ENCODE measurements at regions not wholly inside any gene's neighbourhood (a gene's known extent, or its start where the extent isn't known, plus 50 kb on each side); places are given as distances from the start of the nearest gene placed in this dataset.

GRCh38 chr5:124102486-124102885 is 590.5 kb downstream of the CSNK1G3 start:
- H3K4me3 Mint-ChIP-seq = no peak overlapping the region
- no peaks in the 10 kb centered on the region for H3K36me3 Mint-ChIP-seq (ENCODE audit: low read depth)
- ATAC-seq (no peak), DNase-seq (no peak)
- no peaks in the 10 kb centered on the region for H3K4me1 Mint-ChIP-seq
- H3K9me3 ChIP-seq (ENCODE audit: control insufficient read depth, low read length, poor library complexity, severe bottlenecking) = no peaks in the 10 kb centered on the region
- H3K27me3 Mint-ChIP-seq = no peaks in the 10 kb centered on the region
- no peak overlapping the region for H3K27ac Mint-ChIP-seq

GRCh38 chr5:124093658-124094057 is 581.7 kb downstream of the CSNK1G3 start:
- no peak overlapping the region for H3K27ac Mint-ChIP-seq
- H3K9me3 ChIP-seq (ENCODE audit: control insufficient read depth, low read length, poor library complexity, severe bottlenecking) = no peaks in the 10 kb centered on the region
- no peaks in the 10 kb centered on the region for H3K27me3 Mint-ChIP-seq
- H3K36me3 Mint-ChIP-seq (ENCODE audit: low read depth) = no peaks in the 10 kb centered on the region
- H3K4me3 Mint-ChIP-seq = no peak overlapping the region
- H3K4me1 Mint-ChIP-seq = no peaks in the 10 kb centered on the region
- DNase-seq (no peak), ATAC-seq (no peak)

- ATAC-seq (no peak), DNase-seq (no peak)
- Mint-ChIP-seq H3K4me3 (no peak overlapping the region), H3K27me3 (no peaks in the 10 kb centered on the region), H3K36me3 (ENCODE audit: low read depth) (no peaks in the 10 kb centered on the region), H3K4me1 (no peaks in the 10 kb centered on the region), H3K27ac (no peak overlapping the region)
- no peaks in the 10 kb centered on the region for H3K9me3 ChIP-seq (ENCODE audit: control insufficient read depth, low read length, poor library complexity, severe bottlenecking)
Observed at GRCh38 chr5:124090115-124090514, 578.1 kb downstream of the CSNK1G3 start.

DNA sequence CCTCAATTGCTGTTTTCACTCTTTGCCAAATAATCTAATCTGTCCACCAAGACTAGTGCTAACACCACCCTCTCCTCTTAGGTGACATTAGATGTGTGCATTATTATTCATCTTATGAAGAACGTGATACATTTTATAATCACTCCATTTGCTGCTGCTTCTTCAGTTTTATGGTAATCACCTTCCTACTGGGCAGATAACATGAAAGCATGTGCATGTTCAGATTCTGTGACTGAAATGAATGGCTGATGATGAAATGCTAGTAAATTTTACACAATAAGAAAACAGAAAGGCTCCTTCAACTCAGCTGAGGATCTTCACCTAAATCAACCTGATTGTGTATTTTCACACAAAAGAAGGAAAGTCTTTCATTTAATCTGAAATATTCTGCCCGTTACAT is 577.6 kb downstream of the CSNK1G3 start:
- Mint-ChIP-seq H3K36me3 (ENCODE audit: low read depth) (no peaks in the 10 kb centered on the region), H3K4me3 (no peak overlapping the region), H3K27ac (no peak overlapping the region), H3K27me3 (no peaks in the 10 kb centered on the region), H3K4me1 (no peaks in the 10 kb centered on the region)
- DNase-seq (no peak), ATAC-seq (no peak)
- H3K9me3 ChIP-seq (ENCODE audit: control insufficient read depth, low read length, poor library complexity, severe bottlenecking) = no peaks in the 10 kb centered on the region

- DNase-seq (no peak), ATAC-seq (no peak)
- no peak overlapping the region for H3K27ac Mint-ChIP-seq
- H3K9me3 ChIP-seq (ENCODE audit: control insufficient read depth, low read length, poor library complexity, severe bottlenecking) = no peaks in the 10 kb centered on the region
- no peaks in the 10 kb centered on the region for H3K36me3 Mint-ChIP-seq (ENCODE audit: low read depth)
- no peaks in the 10 kb centered on the region for H3K27me3 Mint-ChIP-seq
- no peaks in the 10 kb centered on the region for H3K4me1 Mint-ChIP-seq
- no peak overlapping the region for H3K4me3 Mint-ChIP-seq
Observed at GRCh38 chr5:124088289-124089032, 576.5 kb downstream of the CSNK1G3 start.

DNA sequence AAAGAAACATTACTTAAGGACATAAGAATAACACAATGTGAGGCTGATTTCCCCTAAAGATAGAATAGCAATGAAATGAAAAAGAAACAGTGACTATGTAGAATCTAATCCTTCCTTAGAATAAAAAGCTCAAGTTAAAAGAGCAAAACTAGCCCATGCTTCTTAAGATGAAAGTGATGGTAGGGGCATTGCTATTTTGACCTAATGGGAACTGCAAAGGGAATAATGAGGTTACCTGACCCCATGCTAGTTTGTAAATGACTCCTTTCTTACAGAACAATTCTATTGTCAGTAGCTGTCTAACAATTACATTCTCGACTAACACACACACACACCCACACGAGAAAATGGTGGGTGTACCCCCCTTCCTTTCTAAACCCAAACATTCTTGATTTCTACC is 575.8 kb downstream of the CSNK1G3 start:
- Mint-ChIP-seq H3K4me1 (no peaks in the 10 kb centered on the region), H3K36me3 (ENCODE audit: low read depth) (no peaks in the 10 kb centered on the region), H3K4me3 (no peak overlapping the region), H3K27me3 (no peaks in the 10 kb centered on the region), H3K27ac (no peak overlapping the region)
- no peak for DNase-seq
- ATAC-seq = no peak
- no peaks in the 10 kb centered on the region for H3K9me3 ChIP-seq (ENCODE audit: control insufficient read depth, low read length, poor library complexity, severe bottlenecking)

DNA sequence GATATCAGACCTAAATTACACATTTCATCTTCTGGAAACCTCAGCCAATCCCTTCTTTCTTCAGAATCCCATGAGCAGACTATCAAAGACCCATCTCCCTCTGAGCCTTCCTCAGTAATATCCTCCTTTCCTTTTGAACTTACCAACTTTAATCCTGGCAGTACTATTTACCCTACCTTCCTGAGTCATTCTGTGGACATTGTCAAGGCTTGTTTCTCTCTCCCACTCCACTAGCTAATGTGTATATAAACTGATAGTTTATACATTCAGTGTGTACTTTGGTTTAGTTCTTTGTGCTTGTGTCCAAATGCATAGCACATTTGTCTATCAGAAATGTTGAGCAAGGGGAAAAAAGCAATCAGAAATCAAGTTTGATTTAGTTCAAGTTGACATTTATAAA is 568.3 kb downstream of the CSNK1G3 start:
- Mint-ChIP-seq H3K4me1 (no peaks in the 10 kb centered on the region), H3K27ac (no peak overlapping the region), H3K36me3 (ENCODE audit: low read depth) (no peaks in the 10 kb centered on the region), H3K27me3 (no peaks in the 10 kb centered on the region), H3K4me3 (no peak overlapping the region)
- ATAC-seq (no peak), DNase-seq (no peak)
- no peaks in the 10 kb centered on the region for H3K9me3 ChIP-seq (ENCODE audit: control insufficient read depth, low read length, poor library complexity, severe bottlenecking)

DNA sequence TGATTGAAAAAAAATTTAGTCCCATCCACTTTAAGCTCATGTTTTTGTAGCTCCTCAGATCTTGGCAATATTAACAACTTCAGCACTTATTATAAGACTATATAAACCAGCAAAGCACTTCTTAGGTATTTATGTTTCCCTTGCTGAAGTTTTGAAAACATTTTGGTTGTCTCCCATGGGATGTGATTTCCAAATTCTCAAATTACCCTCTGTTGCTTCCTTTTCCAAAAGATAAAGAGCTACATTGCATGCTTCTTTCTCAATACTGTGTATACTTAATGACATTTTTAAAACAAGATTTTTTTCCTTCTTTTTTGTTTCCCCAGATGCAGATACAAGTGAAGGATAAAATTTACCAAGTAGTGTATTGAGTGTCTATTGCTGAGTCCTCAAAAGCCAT is 567.1 kb downstream of the CSNK1G3 start:
- Mint-ChIP-seq H3K36me3 (ENCODE audit: low read depth) (no peaks in the 10 kb centered on the region), H3K4me3 (no peak overlapping the region), H3K27ac (no peak overlapping the region), H3K4me1 (no peaks in the 10 kb centered on the region), H3K27me3 (no peaks in the 10 kb centered on the region)
- DNase-seq = no peak
- ATAC-seq = no peak
- H3K9me3 ChIP-seq (ENCODE audit: control insufficient read depth, low read length, poor library complexity, severe bottlenecking) = no peaks in the 10 kb centered on the region

- H3K4me3 Mint-ChIP-seq = no peak overlapping the region
- no peak for ATAC-seq
- no peaks in the 10 kb centered on the region for H3K27me3 Mint-ChIP-seq
- H3K27ac Mint-ChIP-seq = no peak overlapping the region
- DNase-seq = no peak
- no peaks in the 10 kb centered on the region for H3K4me1 Mint-ChIP-seq
- H3K36me3 Mint-ChIP-seq (ENCODE audit: low read depth) = no peaks in the 10 kb centered on the region
- H3K9me3 ChIP-seq (ENCODE audit: control insufficient read depth, low read length, poor library complexity, severe bottlenecking) = no peaks in the 10 kb centered on the region
Observed at GRCh38 chr5:124074500-124074899, 562.5 kb downstream of the CSNK1G3 start.

- Mint-ChIP-seq H3K4me1 (no peaks in the 10 kb centered on the region), H3K27ac (no peak overlapping the region), H3K36me3 (ENCODE audit: low read depth) (no peaks in the 10 kb centered on the region), H3K4me3 (no peak overlapping the region), H3K27me3 (no peaks in the 10 kb centered on the region)
- ATAC-seq (no peak), DNase-seq (no peak)
- H3K9me3 ChIP-seq (ENCODE audit: control insufficient read depth, low read length, poor library complexity, severe bottlenecking) = no peaks in the 10 kb centered on the region
Observed at GRCh38 chr5:124072570-124072969, 560.6 kb downstream of the CSNK1G3 start.

GRCh38 chr5:124071039-124071438 is 559.1 kb downstream of the CSNK1G3 start:
- Mint-ChIP-seq H3K4me3 (no peak overlapping the region), H3K27ac (no peak overlapping the region), H3K36me3 (ENCODE audit: low read depth) (no peaks in the 10 kb centered on the region), H3K27me3 (no peaks in the 10 kb centered on the region), H3K4me1 (no peaks in the 10 kb centered on the region)
- DNase-seq = no peak
- no peaks in the 10 kb centered on the region for H3K9me3 ChIP-seq (ENCODE audit: control insufficient read depth, low read length, poor library complexity, severe bottlenecking)
- no peak for ATAC-seq

- DNase-seq (no peak), ATAC-seq (no peak)
- no peaks in the 10 kb centered on the region for H3K9me3 ChIP-seq (ENCODE audit: control insufficient read depth, low read length, poor library complexity, severe bottlenecking)
- no peaks in the 10 kb centered on the region for H3K36me3 Mint-ChIP-seq (ENCODE audit: low read depth)
- no peak overlapping the region for H3K27ac Mint-ChIP-seq
- H3K4me3 Mint-ChIP-seq = no peak overlapping the region
- H3K27me3 Mint-ChIP-seq = no peaks in the 10 kb centered on the region
- no peaks in the 10 kb centered on the region for H3K4me1 Mint-ChIP-seq
Observed at GRCh38 chr5:124065508-124065907, 553.5 kb downstream of the CSNK1G3 start.

DNA sequence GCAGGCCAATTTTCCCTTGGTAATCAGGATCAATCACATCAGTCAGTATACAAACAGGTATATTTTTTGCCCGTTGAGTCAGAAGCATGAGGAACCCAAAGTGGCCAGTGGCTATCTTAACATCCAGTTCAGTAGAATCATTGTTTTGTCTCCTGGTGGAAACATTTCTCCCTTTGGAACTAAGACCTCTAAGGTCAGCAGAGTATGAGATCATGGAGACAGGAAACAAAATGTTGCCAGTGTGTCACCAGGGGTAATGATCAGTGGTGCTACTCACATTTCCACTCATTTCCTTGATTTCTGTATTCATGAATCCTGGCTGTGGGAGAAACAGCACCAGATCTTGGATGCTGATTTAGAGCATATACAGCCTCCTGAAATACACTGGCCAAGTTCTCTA is 553.0 kb downstream of the CSNK1G3 start:
- no peak for DNase-seq
- ATAC-seq = no peak
- H3K36me3 Mint-ChIP-seq (ENCODE audit: low read depth) = no peaks in the 10 kb centered on the region
- H3K27ac Mint-ChIP-seq = no peak overlapping the region
- no peaks in the 10 kb centered on the region for H3K9me3 ChIP-seq (ENCODE audit: control insufficient read depth, low read length, poor library complexity, severe bottlenecking)
- H3K27me3 Mint-ChIP-seq = no peaks in the 10 kb centered on the region
- H3K4me3 Mint-ChIP-seq = no peak overlapping the region
- no peaks in the 10 kb centered on the region for H3K4me1 Mint-ChIP-seq

GRCh38 chr5:124061663-124062062 is 549.7 kb downstream of the CSNK1G3 start:
- Mint-ChIP-seq H3K27ac (no peak overlapping the region), H3K4me1 (no peaks in the 10 kb centered on the region), H3K36me3 (ENCODE audit: low read depth) (no peaks in the 10 kb centered on the region), H3K4me3 (no peak overlapping the region), H3K27me3 (no peaks in the 10 kb centered on the region)
- no peaks in the 10 kb centered on the region for H3K9me3 ChIP-seq (ENCODE audit: control insufficient read depth, low read length, poor library complexity, severe bottlenecking)
- no peak for DNase-seq
- no peak for ATAC-seq
